GM10248 (cell line): ENCODE measurements at regions not wholly inside any gene's neighbourhood (a gene's known extent, or its start where the extent isn't known, plus 50 kb on each side); places are given as distances from the start of the nearest gene placed in this dataset.
"Not testable (repeated sequence)": the region's sequence is repeated elsewhere in the genome, so short reads cannot be mapped to it uniquely, and the experiment has no call there.

ENCODE experiments used
- CTCF ChIA-PET: fragments of 300-600 bp; sonication (Branson Sonifier 250); formaldehyde crosslinking; extraction: SDS; loops from one replicate; lab custom pipeline; 2021; ENCODE audit warnings: antibody characterized with exemption; lab: Yijun Ruan, JAX
- POLR2A ChIA-PET: fragments of 350-650 bp; sonication (Branson Sonifier 250); formaldehyde crosslinking; extraction: SDS; loops from one replicate; lab custom pipeline; 2020; ENCODE audit warnings: antibody characterized with exemption; lab: Yijun Ruan, JAX
- DNase-seq: peaks from one replicate; pipeline ENCODE4 v3.0.0; 2012; ENCODE audit errors: extremely low spot score
- TF ChIP-seq, protein P1 (sequence below): IDR thresholded peaks from 2 replicates; pipeline ENCODE4 v1.5.1; 2012; ENCODE audit warnings: mild to moderate bottlenecking, low read depth; ENCODE audit errors: extremely low read depth, missing control alignments, control extremely low read depth

DNA sequence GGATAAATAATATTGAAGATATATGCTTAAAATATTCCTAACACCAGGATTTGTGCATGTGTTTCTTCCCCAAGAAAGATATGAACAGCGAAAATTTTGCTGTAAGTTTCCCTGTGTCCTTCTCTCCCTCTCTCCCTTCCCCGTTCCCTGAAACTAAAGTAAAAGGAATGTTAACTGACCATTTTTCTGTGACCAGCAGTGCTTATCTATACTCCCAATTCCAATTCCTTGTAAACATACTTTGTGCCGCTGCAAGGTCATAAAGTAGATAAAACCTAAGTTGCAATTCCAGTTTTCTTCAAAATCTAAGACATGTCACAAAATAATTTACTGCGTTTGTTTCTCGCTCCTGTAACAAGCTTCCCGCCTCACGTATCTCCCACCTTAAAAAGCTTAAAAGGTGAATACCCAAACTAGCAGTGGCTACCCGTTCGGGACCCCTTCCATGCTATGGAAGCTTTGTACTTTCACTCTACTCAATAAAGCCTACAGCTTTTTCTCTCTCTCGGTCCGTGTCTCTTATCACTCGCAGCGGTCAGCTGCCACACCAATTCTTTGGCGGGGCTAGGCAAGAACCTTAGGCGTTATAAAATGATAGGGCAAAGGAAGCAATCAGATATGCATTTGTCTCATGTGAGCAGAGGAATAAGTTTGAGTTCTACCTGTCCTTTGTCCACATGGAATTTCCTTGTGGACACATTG, 1798.0 kb downstream of the EFNA5 start:
- ChIA-PET CTCF (no interaction called here), POLR2A (interaction anchor here (0.5 kb wide), 1 partner anchor 41 kb away, joined by 3 read pairs; no protein-coding TSS in a partner anchor)
- TF ChIP-seq, protein P1, sequence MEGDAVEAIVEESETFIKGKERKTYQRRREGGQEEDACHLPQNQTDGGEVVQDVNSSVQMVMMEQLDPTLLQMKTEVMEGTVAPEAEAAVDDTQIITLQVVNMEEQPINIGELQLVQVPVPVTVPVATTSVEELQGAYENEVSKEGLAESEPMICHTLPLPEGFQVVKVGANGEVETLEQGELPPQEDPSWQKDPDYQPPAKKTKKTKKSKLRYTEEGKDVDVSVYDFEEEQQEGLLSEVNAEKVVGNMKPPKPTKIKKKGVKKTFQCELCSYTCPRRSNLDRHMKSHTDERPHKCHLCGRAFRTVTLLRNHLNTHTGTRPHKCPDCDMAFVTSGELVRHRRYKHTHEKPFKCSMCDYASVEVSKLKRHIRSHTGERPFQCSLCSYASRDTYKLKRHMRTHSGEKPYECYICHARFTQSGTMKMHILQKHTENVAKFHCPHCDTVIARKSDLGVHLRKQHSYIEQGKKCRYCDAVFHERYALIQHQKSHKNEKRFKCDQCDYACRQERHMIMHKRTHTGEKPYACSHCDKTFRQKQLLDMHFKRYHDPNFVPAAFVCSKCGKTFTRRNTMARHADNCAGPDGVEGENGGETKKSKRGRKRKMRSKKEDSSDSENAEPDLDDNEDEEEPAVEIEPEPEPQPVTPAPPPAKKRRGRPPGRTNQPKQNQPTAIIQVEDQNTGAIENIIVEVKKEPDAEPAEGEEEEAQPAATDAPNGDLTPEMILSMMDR = no peak
- DNase-seq = no peak

DNA sequence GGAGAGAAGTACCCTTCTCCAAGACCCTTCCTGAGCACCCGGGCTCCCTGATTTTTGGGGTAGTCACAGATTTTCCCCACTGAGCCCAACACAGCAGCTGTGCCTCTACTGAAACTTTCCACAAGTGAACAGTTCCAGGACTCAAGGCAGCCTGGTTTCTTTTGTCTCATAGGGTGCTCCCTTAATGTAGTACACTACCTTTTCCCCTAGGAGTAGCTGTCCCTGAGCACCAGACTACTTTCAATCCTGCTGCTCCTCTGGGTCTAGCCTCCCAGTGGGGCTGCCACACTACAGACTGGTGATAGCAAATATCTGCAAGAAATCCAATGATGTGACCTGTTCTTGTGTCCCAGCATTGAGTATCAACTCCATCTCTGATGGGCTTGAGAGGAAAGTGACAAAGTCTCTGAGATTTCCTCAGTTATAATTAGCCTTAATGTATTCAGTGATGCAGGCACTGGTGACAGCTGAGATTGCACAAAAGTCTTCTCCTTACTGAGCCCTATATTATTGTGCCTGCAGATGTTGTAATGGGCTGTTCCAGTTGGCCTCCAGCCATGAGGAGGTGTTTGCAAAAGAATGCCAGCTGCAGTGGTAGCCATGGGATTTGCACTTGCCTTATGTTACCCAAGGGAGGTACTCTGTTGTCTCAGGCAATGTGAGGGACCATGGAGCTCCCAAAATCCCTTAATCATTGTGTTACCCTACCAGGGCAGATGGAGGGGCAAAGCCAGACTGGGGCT, 1802.5 kb downstream of the EFNA5 start:
- ChIA-PET POLR2A (no interaction called here), CTCF (interaction anchor here (1.5 kb wide), 1 partner anchor 18 kb away, joined by 4 read pairs; no protein-coding TSS in a partner anchor)
- no peak for DNase-seq
- TF ChIP-seq, protein P1 = no peak

DNA sequence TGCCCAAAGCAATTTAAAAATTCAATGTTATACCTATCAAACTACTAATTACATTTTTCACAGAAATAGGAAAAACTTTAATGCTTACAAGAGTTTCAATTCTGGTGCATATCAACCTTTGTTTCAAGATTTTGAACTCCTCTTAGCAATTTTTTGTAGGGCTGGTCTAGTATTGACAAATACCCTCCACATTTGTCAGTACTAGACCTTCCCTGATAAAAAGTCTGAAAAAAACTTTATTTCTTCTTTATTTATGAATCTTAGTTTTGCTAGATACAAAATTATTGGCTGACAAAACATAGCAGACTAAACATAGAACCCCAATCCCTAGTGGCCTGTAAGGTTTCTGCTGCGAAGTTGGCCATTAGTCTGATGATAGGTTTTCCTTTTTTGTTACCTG, 1804.9 kb downstream of the EFNA5 start:
- TF ChIP-seq, protein P1 = no peak
- ChIA-PET CTCF (no interaction called here), POLR2A (no interaction called here)
- DNase-seq = no peak

DNA sequence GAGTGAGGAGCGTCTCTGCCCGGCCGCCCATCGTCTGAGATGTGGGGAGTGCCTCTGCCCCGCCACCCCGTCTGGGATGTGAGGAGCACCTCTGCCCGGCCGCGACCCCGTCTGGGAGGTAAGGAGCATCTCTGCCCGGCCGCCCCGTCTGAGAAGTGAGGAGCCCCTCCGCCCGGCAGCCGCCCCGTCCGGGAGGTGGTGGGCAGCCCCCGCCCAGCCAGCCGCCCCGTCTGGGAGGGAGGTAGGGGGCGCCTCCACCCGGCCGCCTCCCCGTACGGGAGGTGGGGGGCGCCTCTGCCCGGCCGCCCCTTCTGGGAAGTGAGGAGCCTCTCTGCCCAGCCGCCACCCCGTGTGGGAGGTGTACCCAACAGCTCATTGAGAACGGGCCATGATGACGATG, 1811.4 kb downstream of the EFNA5 start:
- DNase-seq, POLR2A ChIA-PET, CTCF ChIA-PET: not testable (repeated sequence)

DNA sequence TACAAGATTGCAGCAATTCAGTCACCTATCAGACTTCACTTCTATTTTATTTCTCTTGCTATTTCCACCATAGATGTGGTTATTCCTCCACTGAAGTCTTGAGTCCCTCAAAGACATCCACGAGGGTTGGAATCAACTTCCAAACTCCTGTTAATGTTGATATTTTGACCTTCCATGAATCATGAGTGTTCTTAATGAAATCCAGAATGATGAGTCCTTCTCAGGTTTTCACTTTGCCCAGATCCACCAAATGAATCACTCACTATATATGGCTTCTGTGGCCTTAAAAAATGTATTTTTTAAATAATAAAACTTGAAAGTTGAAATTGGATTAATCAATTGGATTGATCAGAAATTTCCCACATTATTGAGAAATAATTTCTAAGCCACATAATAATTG, 1821.0 kb downstream of the EFNA5 start:
- no peak for DNase-seq
- ChIA-PET CTCF (interaction anchor here (1.6 kb wide), 1 partner anchor 19 kb away, joined by 4 read pairs; no protein-coding TSS in a partner anchor), POLR2A (no interaction called here)
- TF ChIP-seq, protein P1 = no peak

DNA sequence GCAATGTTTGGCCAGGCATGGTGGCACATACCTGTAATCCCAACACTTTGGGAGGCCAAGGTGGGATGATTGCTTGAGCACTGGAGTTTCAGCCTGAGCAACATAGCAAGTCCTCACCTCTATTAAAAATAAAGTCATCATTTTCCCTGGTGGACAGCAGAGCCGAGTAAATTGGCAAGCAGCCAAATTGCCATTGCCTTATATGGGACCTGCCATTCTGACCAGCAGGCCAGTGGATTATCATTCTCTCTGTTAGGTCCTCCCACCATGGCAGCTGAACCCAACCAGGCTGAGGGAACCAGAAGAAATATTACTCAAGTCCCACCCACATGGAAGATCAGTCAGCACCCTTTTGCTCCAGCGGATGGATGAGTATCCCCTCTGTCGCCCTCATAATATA, 1829.9 kb downstream of the EFNA5 start:
- no peak for DNase-seq
- TF ChIP-seq, protein P1 = no peak
- ChIA-PET CTCF (interaction anchor here (1.1 kb wide), 1 partner anchor 26 kb away, joined by 3 read pairs; no protein-coding TSS in a partner anchor), POLR2A (no interaction called here)

DNA sequence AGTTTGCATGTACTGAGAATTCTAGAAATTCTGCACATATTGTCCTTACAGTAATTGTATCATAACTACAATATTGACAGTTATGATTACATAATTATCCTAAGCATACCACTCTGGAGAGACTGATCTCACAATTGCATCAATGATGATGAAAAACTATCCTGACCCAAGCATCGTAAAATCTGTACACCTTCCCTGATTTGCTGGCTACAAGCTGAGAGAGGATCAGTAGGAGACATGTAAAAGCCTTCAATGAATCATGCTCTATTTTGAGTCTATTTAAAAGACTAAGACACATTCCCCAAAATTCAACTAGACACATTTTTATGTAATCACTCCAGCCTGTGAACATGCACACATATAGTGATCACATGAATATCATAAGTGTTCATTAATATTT, 1833.8 kb downstream of the EFNA5 start:
- ChIA-PET POLR2A (no interaction called here), CTCF (no interaction called here)
- TF ChIP-seq, protein P1 = no peak
- DNase-seq = no peak
